SK-N-SH (cell line): ENCODE measurements at regions not wholly inside any gene's neighbourhood (a gene's known extent, or its start where the extent isn't known, plus 50 kb on each side); places are given as distances from the start of the nearest gene placed in this dataset.

Experiments
- CTCF ChIA-PET: fragments of 300-600, 350-600 bp; formaldehyde crosslinking; extraction: SDS; loops from one replicate; lab custom pipeline; 2021; lab: Yijun Ruan, JAX
- POLR2A ChIA-PET: fragments of 350-600 bp; sonication (Branson Sonifier 250); formaldehyde crosslinking; extraction: SDS; loops from one replicate; lab custom pipeline; 2020; ENCODE audit warnings: antibody characterized with exemption, inconsistent platforms; lab: Yijun Ruan, JAX
- DNase-seq: peaks from one replicate; pipeline ENCODE4 v3.0.0; 2012
- H2AFZ ChIP-seq: fragments of 200-600 bp; sonication (generic); 2 replicates; pipeline ENCODE4 v1.8.1; 2016; ENCODE audit warnings: antibody characterized with exemption, mild to moderate bottlenecking, low read depth
- H3F3A ChIP-seq: fragments of 200-600 bp; sonication (generic); replicated peaks from 2 replicates; pipeline ENCODE3; 2016; ENCODE audit warnings: antibody characterized with exemption, mild to moderate bottlenecking; ENCODE audit not compliant: insufficient read depth
- H3K27ac ChIP-seq, 2 experiments: fragments of 200-500 bp in 1 of 2; fragments of 200-600 bp in 1 of 2; sonication (Bioruptor generic) in 1 of 2; sonication (generic), shearing (Covaris generic) in 1 of 2; 2 replicates each; pipeline versions ENCODE4 v1.5.1 to v1.6.1; 2014 to 2016; ENCODE audit warnings: low read depth in 2 of 2, inconsistent platforms in 1 of 2, low read length in 1 of 2, mild to moderate bottlenecking in 1 of 2, mixed read lengths in 1 of 2
- H3K27me3 ChIP-seq: fragments of 200-600 bp; sonication (generic), shearing (Covaris generic); 2 replicates; pipeline ENCODE4 v1.6.1; 2016; ENCODE audit warnings: mixed run types; ENCODE audit not compliant: insufficient read depth
- H3K36me3 ChIP-seq, 2 experiments: fragments of 200-500 bp in 1 of 2; fragments of 200-600 bp in 1 of 2; sonication (Bioruptor generic) in 1 of 2; sonication (generic) in 1 of 2; replicated peaks in 1 of 2; 2 replicates each; pipeline versions ENCODE3 to v1.5.1; 2014 to 2016; ENCODE audit warnings: low read length in 1 of 2, mild to moderate bottlenecking in 1 of 2; ENCODE audit not compliant: insufficient read depth in 2 of 2, control insufficient read depth in 1 of 2
- H3K4me1 ChIP-seq, 2 experiments: fragments of 200-500 bp in 1 of 2; fragments of 200-600 bp in 1 of 2; sonication (Bioruptor generic) in 1 of 2; sonication (generic), shearing (Covaris generic) in 1 of 2; 2 replicates each; pipeline versions ENCODE4 v1.5.1 to v1.6.1; 2014 to 2016; ENCODE audit warnings: low read depth in 1 of 2, low read length in 1 of 2, mixed run types in 1 of 2; ENCODE audit not compliant: insufficient read depth in 2 of 2, control insufficient read depth in 1 of 2
- H3K4me2 ChIP-seq: fragments of 200-600 bp; sonication (generic), shearing (Covaris generic); 2 replicates; pipeline ENCODE4 v1.6.1; 2017; ENCODE audit warnings: mixed run types
- H3K4me3 ChIP-seq, 2 experiments: fragments of 200-500 bp in 1 of 2; fragments of 200-600 bp in 1 of 2; sonication (Bioruptor generic) in 1 of 2; sonication (generic), shearing (Covaris generic) in 1 of 2; 2 replicates each; pipeline versions ENCODE4 v1.5.1 to v1.8.1; 2014 to 2016; ENCODE audit warnings: low read depth in 2 of 2, inconsistent platforms in 1 of 2, low read length in 1 of 2, mild to moderate bottlenecking in 1 of 2, mixed read lengths in 1 of 2, moderate library complexity in 1 of 2
- H3K79me2 ChIP-seq: fragments of 200-600 bp; sonication (generic); 2 replicates; pipeline ENCODE4 v1.8.1; 2017; ENCODE audit warnings: mild to moderate bottlenecking; ENCODE audit not compliant: insufficient read depth
- H3K9ac ChIP-seq: fragments of 200-600 bp; sonication (generic); 2 replicates; pipeline ENCODE4 v1.6.1; 2017; ENCODE audit warnings: mixed run types
- H3K9me2 ChIP-seq: fragments of 200-600 bp; sonication (generic); 2 replicates; pipeline ENCODE4 v1.6.1; 2017; ENCODE audit warnings: mixed run types
- H3K9me3 ChIP-seq: fragments of 200-600 bp; sonication (generic); 2 replicates; pipeline ENCODE4 v1.6.1; 2017; ENCODE audit warnings: mixed run types, mild to moderate bottlenecking, moderate library complexity
- H4K20me1 ChIP-seq: fragments of 200-600 bp; sonication (generic); 2 replicates; pipeline ENCODE4 v1.6.1; 2017; ENCODE audit warnings: mild to moderate bottlenecking, mixed run types; ENCODE audit not compliant: insufficient read depth
- EZH2phosphoT487 ChIP-seq: fragments of 200-600 bp; sonication (generic); IDR thresholded peaks from 2 replicates; pipeline ENCODE4 v1.6.1; 2017; ENCODE audit warnings: low read depth, mixed run types, mild to moderate bottlenecking, antibody characterized with exemption, moderate library complexity, borderline replicate concordance
- FOSL2 ChIP-seq: IDR thresholded peaks from 2 replicates; pipeline ENCODE4 v1.4.0; 2012; ENCODE audit warnings: low read depth, mild to moderate bottlenecking, moderate library complexity, borderline replicate concordance
- FOXJ3 ChIP-seq: sonication (generic); formaldehyde crosslinking; IDR thresholded peaks from 2 replicates; pipeline ENCODE4 v1.5.1; 2020; ENCODE audit warnings: mild to moderate bottlenecking, missing genetic modification reagents
- FOXM1 ChIP-seq: IDR thresholded peaks from 2 replicates; pipeline ENCODE4 v1.4.0; 2012; ENCODE audit warnings: low read depth, mild to moderate bottlenecking
- MAX ChIP-seq: IDR thresholded peaks from 2 replicates; pipeline ENCODE4 v1.4.0; 2012; ENCODE audit warnings: low read depth
- MEF2A ChIP-seq: IDR thresholded peaks from 2 replicates; pipeline ENCODE4 v1.4.0; 2012; ENCODE audit warnings: low read depth, borderline replicate concordance
- MXI1 ChIP-seq: IDR thresholded peaks from 2 replicates; pipeline ENCODE4 v1.6.1; 2012; ENCODE audit warnings: mild to moderate bottlenecking, low read depth, low read length, improper control_type of control experiment
- NFIC ChIP-seq: IDR thresholded peaks from 2 replicates; pipeline ENCODE4 v1.4.0; 2012; ENCODE audit warnings: borderline replicate concordance
- NRF1 ChIP-seq: IDR thresholded peaks from 2 replicates; pipeline ENCODE4 v1.6.1; 2012; ENCODE audit warnings: low read depth, mild to moderate bottlenecking, low read length
- PBX3 ChIP-seq: IDR thresholded peaks from 2 replicates; pipeline ENCODE4; 2012
- REST ChIP-seq: IDR thresholded peaks from 2 replicates; pipeline ENCODE4 v1.6.1; 2012; ENCODE audit warnings: mild to moderate bottlenecking, low read depth, low read length, moderate library complexity
- RFX5 ChIP-seq: IDR thresholded peaks from 2 replicates; pipeline ENCODE4 v1.6.1; 2012; ENCODE audit warnings: mild to moderate bottlenecking, improper control_type of control experiment, low read length
- RXRA ChIP-seq: IDR thresholded peaks from 2 replicates; pipeline ENCODE4 v1.4.0; 2012; ENCODE audit warnings: low read depth, mild to moderate bottlenecking, borderline replicate concordance
- SIN3A ChIP-seq: IDR thresholded peaks from 2 replicates; pipeline ENCODE4 v1.6.1; 2012; ENCODE audit warnings: low read depth, mild to moderate bottlenecking, low read length, moderate library complexity, borderline replicate concordance
- SMC3 ChIP-seq: IDR thresholded peaks from 2 replicates; pipeline ENCODE4 v1.6.1; 2012; ENCODE audit warnings: low read depth, low read length, improper control_type of control experiment
- TAF1 ChIP-seq: IDR thresholded peaks from 2 replicates; pipeline ENCODE4 v1.6.1; 2012; ENCODE audit warnings: low read depth, mild to moderate bottlenecking, low read length, moderate library complexity, borderline replicate concordance
- TCF12 ChIP-seq: IDR thresholded peaks from 2 replicates; pipeline ENCODE4 v1.4.0; 2012
- TEAD4 ChIP-seq: IDR thresholded peaks from 2 replicates; pipeline ENCODE4 v1.4.0; 2012; ENCODE audit warnings: mild to moderate bottlenecking, borderline replicate concordance; ENCODE audit not compliant: insufficient read depth
- ZBTB33 ChIP-seq: IDR thresholded peaks from 2 replicates; pipeline ENCODE4 v1.4.0; 2012; ENCODE audit warnings: low read depth, borderline replicate concordance

- Histone ChIP-seq H4K20me1 (no peaks in the 10 kb centered on the region), H3K27me3 (no peaks in the 10 kb centered on the region), H3K79me2 (no peaks in the 10 kb centered on the region), H2AFZ (no peak overlapping the region), H3K36me3 (no peaks in the 10 kb centered on the region), H3K9me3 (0 out of 2 replicates have a peak, but pooled peaks cover 8% of the 10 kb centered on the region), H3K27ac (no peak overlapping the region), H3K4me1 (no peaks in the 10 kb centered on the region), H3K4me2 (no peak overlapping the region), H3K9me2 (no peaks in the 10 kb centered on the region), H3F3A (no peaks in the 10 kb centered on the region), H3K9ac (no peak overlapping the region), H3K4me3 (no peak overlapping the region)
- TF ChIP-seq MXI1 (no peak), EZH2phosphoT487 (no peak), FOSL2 (no peak), TAF1 (no peak), SIN3A (no peak), NFIC (no peak), PBX3 (no peak), FOXJ3 (CRISPR knock-in tag) (no peak), RXRA (no peak), TCF12 (no peak), FOXM1 (no peak), NRF1 (no peak), MAX (no peak), SMC3 (no peak), MEF2A (no peak), ZBTB33 (no peak), REST (no peak), TEAD4 (no peak), RFX5 (no peak)
- CTCF ChIA-PET: no interaction called here
- DNase-seq: no peak
- POLR2A ChIA-PET: no interaction called here
These were observed 56.0 kb downstream of the ADM start for GRCh38 chr11:10360835-10361234.
